Thymus (tissue), 11 donors: ENCODE measurements at regions not wholly inside any gene's neighbourhood (a gene's known extent, or its start where the extent isn't known, plus 50 kb on each side); places are given as distances from the start of the nearest gene placed in this dataset.

Source experiments
- DNase-seq, 9 donors: peaks; one replicate each; pipeline ENCODE4 v3.0.0-alpha.2; 2013; ENCODE audit warnings: low spot score in 9 of 9, low read depth in 6 of 9, missing footprints in 1 of 9
- H3K27ac ChIP-seq, 2 donors: one replicate each; pipeline ENCODE4 v1.5.1; 2013; ENCODE audit warnings: control low read depth in 1 of 2, low read depth in 1 of 2, low read length in 1 of 2, mild to moderate bottlenecking in 1 of 2, moderate library complexity in 1 of 2
- H3K27me3 ChIP-seq, 2 donors: one replicate each; pipeline ENCODE4 v1.5.1; 2013; ENCODE audit warnings: low read length in 1 of 2; ENCODE audit not compliant: control insufficient read depth in 2 of 2, insufficient read depth in 1 of 2
- H3K36me3 ChIP-seq, 2 donors: one replicate each; pipeline ENCODE4 v1.5.1; 2013; ENCODE audit warnings: low read length in 1 of 2, mild to moderate bottlenecking in 1 of 2, moderate library complexity in 1 of 2; ENCODE audit not compliant: control insufficient read depth in 2 of 2, insufficient read depth in 2 of 2
- H3K4me1 ChIP-seq, 2 donors: one replicate each; pipeline ENCODE4 v1.5.1; 2013; ENCODE audit warnings: low read length in 2 of 2; ENCODE audit not compliant: control insufficient read depth in 2 of 2, insufficient read depth in 2 of 2
- H3K4me3 ChIP-seq, 2 donors: one replicate each; pipeline ENCODE4 v1.5.1; 2013; ENCODE audit warnings: low read length in 2 of 2, control low read depth in 1 of 2, mild to moderate bottlenecking in 1 of 2
- H3K9me3 ChIP-seq, 2 donors: one replicate each; pipeline ENCODE4 v1.5.1; 2013; ENCODE audit warnings: low read length in 1 of 2, mild to moderate bottlenecking in 1 of 2; ENCODE audit not compliant: control insufficient read depth in 2 of 2, insufficient read depth in 1 of 2
- WGBS: extraction: QIAGEN DNeasy Blood & Tissue Kit; methylation state at CpG from one replicate; pipeline ENCODE4 v1.1.7; 2013; 5-methylcytosine and 5-hydroxymethylcytosine counted together
- donor health status: healthy.

DNA sequence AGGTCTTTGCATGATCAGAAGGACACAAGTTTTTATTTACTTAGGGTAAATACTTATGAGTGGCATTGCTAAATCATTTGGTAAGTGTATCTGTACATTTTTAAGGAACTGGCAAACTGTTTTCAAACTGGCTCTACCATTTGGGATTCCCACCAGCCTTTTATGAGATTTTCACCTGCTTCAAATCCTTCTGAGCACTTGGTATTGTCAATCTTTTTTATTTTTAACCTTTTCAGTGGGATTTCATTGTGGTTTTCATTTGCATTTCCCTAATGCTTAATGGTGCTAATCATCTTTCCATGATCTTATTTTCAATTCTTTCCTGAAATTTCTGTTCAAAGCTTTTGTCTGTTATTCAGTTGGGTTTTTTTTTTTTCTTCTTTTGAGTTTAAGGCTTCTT lies 475.6 kb downstream of the MAN2A1 start:
- H3K27me3 ChIP-seq: no peaks in the 10 kb centered on the region
- H3K4me1 ChIP-seq: no peaks in the 10 kb centered on the region
- DNase-seq: no peak
- H3K27ac ChIP-seq: no peak overlapping the region
- H3K9me3 ChIP-seq: no peaks in the 10 kb centered on the region
- H3K4me3 ChIP-seq: no peak overlapping the region
- no peaks in the 10 kb centered on the region for H3K36me3 ChIP-seq

DNA sequence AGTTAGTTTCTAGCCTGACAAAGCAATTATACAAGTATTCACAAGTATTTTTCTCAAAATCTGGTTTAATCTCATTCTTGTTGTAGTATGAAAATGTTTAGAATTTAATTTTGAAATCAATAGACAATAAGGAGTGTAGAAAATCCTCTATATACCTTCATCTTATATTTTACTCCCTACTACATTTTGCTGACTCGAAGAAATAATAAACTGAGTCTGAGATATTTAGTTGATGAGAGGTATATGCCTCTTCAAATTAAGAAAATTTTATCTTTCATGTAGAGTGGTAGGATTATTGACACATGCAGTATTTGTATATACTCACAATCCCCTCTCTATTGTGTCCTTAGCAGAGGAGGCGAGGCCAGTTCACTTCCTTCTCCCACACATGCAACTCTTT lies 477.7 kb downstream of the MAN2A1 start:
- Histone ChIP-seq H3K9me3 (no peaks in the 10 kb centered on the region), H3K27ac (no peak overlapping the region), H3K36me3 (no peaks in the 10 kb centered on the region), H3K4me1 (no peaks in the 10 kb centered on the region), H3K4me3 (no peak overlapping the region), H3K27me3 (no peaks in the 10 kb centered on the region)
- DNase-seq: no peak
- 95% methylated on average over 2 of the region's 2 CpGs for WGBS

DNA sequence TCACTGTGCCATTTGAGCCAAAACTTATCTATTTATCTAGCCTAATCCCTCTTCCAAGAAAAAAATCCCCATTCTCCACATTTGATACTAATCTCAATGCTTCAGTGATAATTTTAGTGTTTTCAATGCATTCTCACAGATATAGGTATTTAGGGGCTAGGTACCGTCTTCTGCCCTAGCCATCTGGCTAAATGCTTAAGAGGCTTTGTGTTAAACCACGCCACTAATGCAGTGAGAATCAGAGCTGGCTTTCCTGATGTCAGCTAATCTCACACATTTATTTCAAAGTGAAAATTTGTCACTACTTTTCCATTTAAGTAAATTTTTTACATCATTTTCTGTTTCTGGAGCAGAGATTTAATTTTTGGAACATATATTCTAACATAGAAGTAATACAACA lies 479.7 kb downstream of the MAN2A1 start:
- no peaks in the 10 kb centered on the region for H3K9me3 ChIP-seq
- WGBS: 95% methylated on average over 2 of the region's 2 CpGs

DNA sequence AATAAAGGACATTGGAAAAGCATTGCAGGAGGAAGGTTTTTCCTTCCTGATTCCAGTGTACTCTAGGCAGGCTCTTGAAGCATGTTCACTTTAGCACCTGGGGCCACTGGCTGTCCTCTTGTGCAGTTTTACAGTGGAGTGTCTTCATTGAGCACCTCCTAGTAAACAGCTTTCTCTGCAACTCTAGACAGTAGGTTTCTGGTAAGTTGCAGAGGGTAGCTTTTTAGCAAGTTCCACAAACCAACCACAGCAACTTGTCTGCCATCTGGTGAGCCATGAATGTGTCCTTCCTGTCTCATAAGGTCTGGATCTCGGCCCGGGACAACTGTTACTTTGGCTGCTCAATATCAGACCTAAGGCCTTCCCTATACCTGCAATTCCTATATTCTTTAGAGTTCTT lies 488.0 kb downstream of the MAN2A1 start:
- no peaks in the 10 kb centered on the region for H3K27me3 ChIP-seq
- H3K4me3 ChIP-seq: no peak overlapping the region
- no peaks in the 10 kb centered on the region for H3K4me1 ChIP-seq
- H3K36me3 ChIP-seq: no peaks in the 10 kb centered on the region
- no peaks in the 10 kb centered on the region for H3K9me3 ChIP-seq
- peak in 1 of 9 donors; percentile 12 for DNase-seq
- H3K27ac ChIP-seq: no peak overlapping the region
- 96% methylated on average over 2 of the region's 2 CpGs for WGBS

More for the DNA sequence above, 479.7 kb downstream of the MAN2A1 start:
- H3K4me3 ChIP-seq: no peak overlapping the region
- DNase-seq: no peak
- H3K36me3 ChIP-seq: no peaks in the 10 kb centered on the region
- no peak overlapping the region for H3K27ac ChIP-seq
- no peaks in the 10 kb centered on the region for H3K4me1 ChIP-seq
- H3K27me3 ChIP-seq: no peaks in the 10 kb centered on the region

DNA sequence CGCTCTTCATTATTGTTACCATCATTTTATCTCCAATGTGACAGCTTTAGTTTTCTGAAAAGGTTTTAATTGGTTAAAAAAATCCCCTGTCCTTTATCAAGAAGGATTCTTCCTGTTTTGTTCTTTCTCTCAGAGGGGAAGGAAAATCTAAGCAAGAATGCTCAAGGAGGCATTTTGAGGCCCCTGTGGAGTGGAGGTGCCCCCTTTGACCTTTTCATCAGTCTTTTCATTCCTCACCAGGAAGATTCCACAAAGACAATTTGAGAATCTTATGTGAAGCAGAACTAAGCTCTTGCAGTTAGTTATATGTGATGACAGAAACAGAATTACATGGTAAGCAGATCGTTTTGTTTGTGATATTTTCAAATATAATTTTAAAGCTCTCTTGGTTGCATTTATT lies 489.6 kb downstream of the MAN2A1 start:
- Histone ChIP-seq H3K9me3 (no peaks in the 10 kb centered on the region), H3K27me3 (no peaks in the 10 kb centered on the region), H3K4me3 (no peak overlapping the region), H3K27ac (no peak overlapping the region), H3K4me1 (no peaks in the 10 kb centered on the region), H3K36me3 (no peaks in the 10 kb centered on the region)
- no peak for DNase-seq
- WGBS: 95% methylated on average over 2 of the region's 2 CpGs

DNA sequence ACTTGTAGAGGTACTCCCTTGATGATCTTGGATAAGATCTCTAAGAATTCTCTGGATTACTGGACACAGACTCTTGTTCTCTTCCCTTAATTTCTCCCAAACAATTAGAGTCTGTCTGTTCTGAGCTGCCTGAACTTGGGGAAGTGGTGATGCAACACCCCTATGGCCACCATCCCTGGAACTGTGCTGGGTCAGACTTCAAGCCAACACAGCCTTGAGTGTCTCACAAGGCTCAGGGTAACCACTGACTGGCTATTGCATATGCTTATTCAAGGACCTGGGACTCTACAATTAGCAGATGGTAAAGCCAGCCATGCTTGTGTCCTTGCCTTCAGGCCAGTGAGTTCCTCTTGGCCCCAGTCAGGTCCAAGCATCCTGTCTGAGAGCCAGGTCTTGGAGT lies 504.5 kb downstream of the MAN2A1 start:
- no peak overlapping the region for H3K27ac ChIP-seq
- no peaks in the 10 kb centered on the region for H3K9me3 ChIP-seq
- H3K27me3 ChIP-seq: no peaks in the 10 kb centered on the region
- H3K36me3 ChIP-seq: no peaks in the 10 kb centered on the region
- no peak overlapping the region for H3K4me3 ChIP-seq
- DNase-seq: no peak
- H3K4me1 ChIP-seq: no peaks in the 10 kb centered on the region

DNA sequence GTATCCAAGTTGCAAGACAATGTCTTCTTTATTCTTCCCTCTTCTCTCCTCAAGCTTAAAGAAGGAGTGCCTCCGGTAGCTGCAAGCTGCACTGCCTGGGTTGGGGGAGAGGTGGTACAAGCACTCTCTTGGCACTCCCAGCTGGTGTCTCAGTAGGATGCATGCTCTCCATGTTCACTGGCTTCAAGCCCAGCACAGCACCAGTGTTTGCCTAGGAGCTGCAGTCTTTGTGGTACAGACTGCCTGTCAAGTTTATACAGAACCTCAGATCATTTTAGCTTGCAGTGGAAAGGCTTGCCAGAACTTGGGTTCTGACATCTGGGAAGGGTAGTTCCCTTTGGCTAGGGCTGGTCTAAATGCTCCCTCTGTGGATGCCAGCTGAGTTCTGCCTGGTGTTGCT lies 505.6 kb downstream of the MAN2A1 start:
- WGBS: 97% methylated on average over 1 of the region's 1 CpG
- no peaks in the 10 kb centered on the region for H3K36me3 ChIP-seq

DNA sequence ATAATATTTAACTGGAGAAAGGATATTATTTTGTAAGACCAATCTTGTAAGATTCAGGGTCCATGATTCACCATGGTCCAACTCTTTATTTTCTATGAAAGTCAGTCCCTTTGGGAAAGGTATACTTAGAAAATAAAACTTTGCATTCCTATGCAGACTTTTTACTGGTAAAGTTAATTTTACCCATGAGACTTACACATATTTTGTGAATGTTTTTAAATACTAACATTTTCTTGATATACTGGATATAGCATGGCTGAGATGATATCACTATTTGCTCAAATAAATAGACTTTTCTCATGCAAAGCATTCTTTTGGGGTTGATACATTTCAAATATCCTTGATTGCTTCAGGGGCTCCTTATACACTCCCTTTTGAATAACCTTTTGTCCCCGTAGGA lies 512.1 kb downstream of the MAN2A1 start:
- Histone ChIP-seq H3K4me1 (no peaks in the 10 kb centered on the region), H3K27me3 (no peaks in the 10 kb centered on the region), H3K4me3 (no peak overlapping the region), H3K9me3 (peaks cover 0 to 3% of the 10 kb centered on the region in 2 donors), H3K27ac (no peak overlapping the region), H3K36me3 (no peaks in the 10 kb centered on the region)
- DNase-seq: no peak
- 89% methylated on average over 1 of the region's 1 CpG for WGBS

More for the DNA sequence above, 505.6 kb downstream of the MAN2A1 start:
- Histone ChIP-seq H3K27me3 (no peaks in the 10 kb centered on the region), H3K4me3 (no peak overlapping the region), H3K9me3 (no peaks in the 10 kb centered on the region), H3K4me1 (no peaks in the 10 kb centered on the region), H3K27ac (no peak overlapping the region)
- no peak for DNase-seq

DNA sequence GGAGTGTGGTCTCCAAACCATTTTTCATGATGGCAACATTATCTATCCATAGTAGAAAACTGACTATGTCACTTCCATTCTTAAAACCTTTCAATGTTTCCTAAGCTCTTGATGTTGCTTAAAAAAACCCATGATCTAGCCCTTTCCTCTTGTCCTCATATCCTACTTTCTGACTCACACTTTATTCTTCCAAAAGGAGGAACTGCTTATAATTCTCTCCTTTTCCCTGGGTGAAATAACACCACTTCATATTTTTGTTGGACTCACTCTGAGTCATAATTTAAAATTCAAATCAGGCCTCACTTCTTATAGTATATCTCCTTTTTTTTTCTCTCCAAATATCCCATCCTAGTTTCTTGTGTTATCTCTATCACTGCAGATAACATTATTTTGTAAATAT lies 513.9 kb downstream of the MAN2A1 start:
- no peaks in the 10 kb centered on the region for H3K4me1 ChIP-seq
- no peak overlapping the region for H3K4me3 ChIP-seq
- no peak for DNase-seq
- no peaks in the 10 kb centered on the region for H3K27me3 ChIP-seq
- H3K9me3 ChIP-seq: peaks cover 0 to 7% of the 10 kb centered on the region in 2 donors
- no peak overlapping the region for H3K27ac ChIP-seq
- no peaks in the 10 kb centered on the region for H3K36me3 ChIP-seq

DNA sequence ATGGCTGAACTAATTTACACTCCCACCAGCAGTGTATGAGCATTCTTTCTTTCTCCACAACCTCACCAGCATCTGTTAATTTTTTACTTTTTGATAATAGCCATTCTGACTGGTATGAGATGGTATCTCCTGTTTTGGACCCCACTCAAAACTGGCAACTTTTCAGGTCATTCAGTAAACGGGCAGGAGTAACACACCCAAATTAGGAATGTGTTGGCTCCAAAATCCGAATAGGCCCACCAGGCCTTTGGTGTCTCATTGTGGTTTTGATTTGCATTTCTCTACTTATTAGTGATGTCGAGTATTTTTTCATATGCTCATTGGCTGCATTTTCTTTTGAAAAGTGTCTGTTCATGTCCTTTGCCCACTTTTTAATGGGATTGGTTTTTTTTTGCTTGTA lies 517.1 kb downstream of the TMEM232 start:
- Histone ChIP-seq H3K27me3 (no peaks in the 10 kb centered on the region), H3K4me3 (no peak overlapping the region), H3K27ac (no peak overlapping the region), H3K9me3 (peaks cover 0 to 5% of the 10 kb centered on the region in 2 donors), H3K36me3 (no peaks in the 10 kb centered on the region), H3K4me1 (no peaks in the 10 kb centered on the region)
- DNase-seq: no peak
- WGBS: 93% methylated on average over 3 of the region's 3 CpGs
